Heart right ventricle (tissue), 16 donors: ENCODE measurements at regions not wholly inside any gene's neighbourhood (a gene's known extent, or its start where the extent isn't known, plus 50 kb on each side); places are given as distances from the start of the nearest gene placed in this dataset.
"Not testable (repeated sequence)": the region's sequence is repeated elsewhere in the genome, so short reads cannot be mapped to it uniquely, and the experiment has no call there.

Experiments
- ATAC-seq, 8 donors: fragments of 200-7000 bp; cut with Tn5 transposase; one replicate each; pipeline ENCODE4 v1.9.1; 2020; ENCODE audit warnings: mild to moderate bottlenecking in 8 of 8, moderate library complexity in 8 of 8, moderate number of reproducible peaks in 1 of 8
- DNase-seq, 2 donors: peaks; one replicate each; pipeline ENCODE4 v3.0.0-alpha.2; 2020
- H3K27ac ChIP-seq, 10 donors: fragments of 200-600 bp; sonication (generic) in 2 of 10; one replicate each; pipeline versions ENCODE4 v1.5.0 to v1.8.0; 2020 to 2022; ENCODE audit warnings: mild to moderate bottlenecking in 3 of 10
- H3K27me3 ChIP-seq, 7 donors: fragments of 200-600 bp; one replicate each; pipeline ENCODE4 v1.8.0; 2021 to 2022; ENCODE audit warnings: mild to moderate bottlenecking in 2 of 7
- H3K36me3 ChIP-seq, 9 donors: fragments of 200-600 bp; sonication (generic) in 1 of 9; one replicate each; pipeline versions ENCODE4 v1.5.0 to v1.8.0; 2020 to 2022; ENCODE audit warnings: mild to moderate bottlenecking in 2 of 9
- H3K4me1 ChIP-seq, 9 donors: fragments of 200-600 bp; sonication (generic) in 1 of 9; one replicate each; pipeline versions ENCODE4 v1.5.0 to v1.8.0; 2020 to 2022; ENCODE audit warnings: mild to moderate bottlenecking in 4 of 9
- H3K4me3 ChIP-seq, 10 donors: fragments of 200-600 bp; sonication (generic) in 2 of 10; one replicate each; pipeline versions ENCODE4 v1.5.0 to v1.8.0; 2020 to 2022; ENCODE audit warnings: mild to moderate bottlenecking in 7 of 10, moderate library complexity in 2 of 10
- H3K9me3 ChIP-seq, 11 donors: fragments of 200-600 bp in 10 of 11; sonication (generic) in 2 of 11; one replicate each; pipeline versions ENCODE4 v1.5.0 to v1.8.0; 2013 to 2022; ENCODE audit warnings: mild to moderate bottlenecking in 2 of 11, control low read depth in 1 of 11, moderate library complexity in 1 of 11
- WGBS, 2 donors: extraction: QIAGEN DNeasy Blood & Tissue Kit; methylation state at CpG; one replicate each; pipeline ENCODE4 v1.1.7; 2013; ENCODE audit warnings: inconsistent platforms in 1 of 2; 5-methylcytosine and 5-hydroxymethylcytosine counted together
- intact Hi-C, 10 donors: fragments of 100-400 bp; cut with DNase I; formaldehyde crosslinking; loops; one replicate each; pipeline versions ENCODE4 v1.11.1 to v1.14.2; 2022
- TF ChIP-seq, protein P1 (sequence below), 9 donors: fragments of 200-600 bp; sonication (generic) in 2 of 9; IDR thresholded peaks; one replicate each; pipeline versions ENCODE4 v1.5.0 to v1.8.0; 2021 to 2022; ENCODE audit warnings: antibody characterized with exemption in 9 of 9, mild to moderate bottlenecking in 5 of 9, moderate library complexity in 1 of 9
- donor health status: Arrhythmogenic right ventricular cardiomyopathy.
- donor health status: ischemic (EF 13 %, LVEDD 7.1; RV severe dilation, severe dysfunction).
- donor health status: healthy with polysubstance abuse.
- donor health status: DM: no; HTN: yes; CAD: no.
- donor health status: DM: no; HTN: no; CAD: no.
- donor health status: ischemic (EF 25% LVEDD 6.9; RV normal size, moderate dysfunction).
- donor health status: ischemic (EF 25% LVEDD 5.7; RV mildly dilated, moderate dysfunction).
- donor health status: healthy.
- donor health status: DM: yes; HTN: yes; CAD: no.
- donor health status: Ischemic cardiomyopathy.
- donor health status: ischemic (EF 35%, LVEDD 5.7; RV mildly dilated, moderate dysfunction).
- donor health status: nonischemic (EF 11% LVEDD 7.7; RV severe dilation, severe dysfunction).
- donor health status: DM: yes; HTN: yes; CAD: no.
- donor health status: PGD.
- donor health status: ischemic (EF 29% LVEDD 5.4; RV normal size, mild dysfunction).
- donor health status: nonischemic (EF 23%, LVEDD 6.1; RV moderate dilation, normal function).

DNA sequence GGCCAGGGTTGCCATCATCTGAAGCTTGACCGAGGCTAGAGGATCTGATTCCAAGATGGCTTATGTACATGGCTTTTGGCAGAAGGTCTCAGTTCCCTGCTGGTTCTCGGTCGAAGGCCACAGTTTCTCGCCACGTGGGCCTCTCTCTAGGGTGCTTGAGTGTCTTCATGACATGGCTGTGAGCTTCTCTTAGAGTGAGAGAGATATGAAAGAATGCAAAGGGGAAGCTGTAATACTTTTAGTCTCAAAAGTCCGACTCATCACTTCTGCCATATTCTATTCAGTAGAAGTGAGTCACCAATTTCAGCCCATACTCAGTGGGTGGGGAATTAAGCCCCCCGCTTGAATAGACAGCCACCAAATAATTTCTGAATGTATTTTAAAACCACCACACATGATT is 94.2 kb downstream of the UTRN start:
- Histone ChIP-seq H3K4me3 (no peak overlapping the region), H3K27me3 (no peaks in the 10 kb centered on the region), H3K36me3 (no peaks in the 10 kb centered on the region), H3K4me1 (peaks cover 0 to 77% (median 32%) of the 10 kb centered on the region in 9 donors), H3K27ac (no peak overlapping the region), H3K9me3 (peaks cover 0 to 11% (median 0%) of the 10 kb centered on the region in 11 donors)
- TF ChIP-seq, protein P1, sequence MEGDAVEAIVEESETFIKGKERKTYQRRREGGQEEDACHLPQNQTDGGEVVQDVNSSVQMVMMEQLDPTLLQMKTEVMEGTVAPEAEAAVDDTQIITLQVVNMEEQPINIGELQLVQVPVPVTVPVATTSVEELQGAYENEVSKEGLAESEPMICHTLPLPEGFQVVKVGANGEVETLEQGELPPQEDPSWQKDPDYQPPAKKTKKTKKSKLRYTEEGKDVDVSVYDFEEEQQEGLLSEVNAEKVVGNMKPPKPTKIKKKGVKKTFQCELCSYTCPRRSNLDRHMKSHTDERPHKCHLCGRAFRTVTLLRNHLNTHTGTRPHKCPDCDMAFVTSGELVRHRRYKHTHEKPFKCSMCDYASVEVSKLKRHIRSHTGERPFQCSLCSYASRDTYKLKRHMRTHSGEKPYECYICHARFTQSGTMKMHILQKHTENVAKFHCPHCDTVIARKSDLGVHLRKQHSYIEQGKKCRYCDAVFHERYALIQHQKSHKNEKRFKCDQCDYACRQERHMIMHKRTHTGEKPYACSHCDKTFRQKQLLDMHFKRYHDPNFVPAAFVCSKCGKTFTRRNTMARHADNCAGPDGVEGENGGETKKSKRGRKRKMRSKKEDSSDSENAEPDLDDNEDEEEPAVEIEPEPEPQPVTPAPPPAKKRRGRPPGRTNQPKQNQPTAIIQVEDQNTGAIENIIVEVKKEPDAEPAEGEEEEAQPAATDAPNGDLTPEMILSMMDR (IDR thresholded peaks at IDR 0.05): no peak
- intact Hi-C loops: loop anchor here in 2 of 10 donors (5.0 to 10.0 kb wide), 2 partner anchors 38 to 45 kb away; no protein-coding TSS in a partner anchor
- WGBS, 2 donors: 65 to 87% methylated on average over 7 of the region's 7 CpGs
- ATAC-seq (peak in 2 of 8 donors; percentile 8 to 21), DNase-seq (no peak)

DNA sequence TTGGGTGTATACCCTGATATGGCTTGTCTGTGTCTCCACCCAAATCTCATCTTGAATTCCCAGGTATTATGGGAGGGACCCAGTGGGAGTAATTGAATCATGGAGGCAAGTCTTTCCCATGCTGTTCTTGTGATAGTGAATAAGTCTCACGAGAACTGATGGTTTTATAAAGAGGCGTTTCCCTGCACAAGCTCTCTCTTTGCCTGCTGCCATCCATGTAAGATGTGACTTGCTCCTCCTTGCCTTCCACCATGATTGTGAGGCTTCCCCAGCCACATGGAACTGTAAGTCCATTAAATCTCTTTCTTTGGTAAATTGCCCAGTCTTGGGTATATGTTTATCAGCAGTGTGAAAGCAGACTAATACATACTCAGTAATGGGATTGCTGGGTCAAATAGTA is 96.4 kb downstream of the UTRN start:
- ATAC-seq, DNase-seq, H3K27ac ChIP-seq, H3K27me3 ChIP-seq, H3K36me3 ChIP-seq, H3K4me3 ChIP-seq, intact Hi-C loops: not testable (repeated sequence)
- peaks cover 0 to 11% (median 0%) of the 10 kb centered on the region in 11 donors for H3K9me3 ChIP-seq
- 95 to 97% methylated on average over 2 of the region's 2 CpGs for WGBS, 2 donors
- H3K4me1 ChIP-seq: peaks cover 0 to 78% (median 31%) of the 10 kb centered on the region in 9 donors

DNA sequence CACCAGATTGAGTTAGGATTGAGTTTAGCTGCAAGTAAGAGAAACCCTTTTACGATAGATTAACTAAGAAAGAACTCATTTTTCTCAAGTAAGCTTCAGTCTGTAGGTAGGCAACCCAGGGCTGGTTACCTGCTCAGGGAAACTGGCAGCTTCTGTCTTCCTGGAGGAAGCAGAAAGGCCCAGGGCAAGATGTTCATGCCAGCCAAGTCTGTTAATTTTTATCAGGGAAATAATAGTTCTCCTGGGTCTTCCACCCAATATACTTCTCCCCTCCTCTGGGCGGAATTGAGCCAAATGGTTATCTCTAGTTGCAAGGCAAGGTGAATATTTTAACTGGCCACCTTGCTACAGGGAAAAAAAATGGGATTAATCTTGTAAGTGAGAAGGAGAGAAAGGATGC is 98.2 kb downstream of the UTRN start:
- DNase-seq (no peak), ATAC-seq (no peak)
- Histone ChIP-seq H3K4me1 (peaks cover 0 to 77% (median 22%) of the 10 kb centered on the region in 9 donors), H3K27ac (no peak overlapping the region), H3K4me3 (no peak overlapping the region), H3K36me3 (peaks cover 0 to 6% (median 0%) of the 10 kb centered on the region in 9 donors), H3K27me3 (no peaks in the 10 kb centered on the region), H3K9me3 (peaks cover 0 to 11% (median 0%) of the 10 kb centered on the region in 11 donors)
- TF ChIP-seq, protein P1 (IDR thresholded peaks at IDR 0.05): no peak
- WGBS, 2 donors: 94 to 96% methylated on average over 2 of the region's 2 CpGs
- intact Hi-C loops: no loop called here

DNA sequence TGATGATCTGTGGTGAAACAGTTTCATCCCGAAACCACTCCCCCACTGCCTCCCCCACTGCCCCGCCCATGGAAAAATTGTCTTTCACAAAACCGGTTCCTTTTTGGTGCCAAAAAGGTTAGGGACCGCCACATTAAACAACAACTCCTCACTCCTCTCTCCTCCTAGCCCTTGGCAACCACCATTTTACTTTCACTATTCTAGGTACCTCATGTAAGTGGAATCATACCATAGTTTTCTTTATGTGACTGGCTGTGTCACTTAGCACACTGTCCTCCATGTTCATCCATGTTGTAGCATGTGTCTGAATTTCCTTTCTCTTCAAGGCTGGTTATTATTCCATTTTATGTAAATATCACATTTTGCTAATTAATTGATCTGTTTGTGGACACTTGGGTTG is 99.3 kb downstream of the UTRN start:
- DNase-seq: no peak
- no peak overlapping the region for H3K27ac ChIP-seq
- ATAC-seq: no peak
- 96 to 98% methylated on average over 4 of the region's 4 CpGs for WGBS, 2 donors
- TF ChIP-seq, protein P1 (IDR thresholded peaks at IDR 0.05): no peak
- peaks cover 0 to 6% (median 0%) of the 10 kb centered on the region in 9 donors for H3K36me3 ChIP-seq
- H3K9me3 ChIP-seq: peaks cover 0 to 11% (median 0%) of the 10 kb centered on the region in 11 donors
- H3K4me1 ChIP-seq: peaks cover 0 to 69% (median 17%) of the 10 kb centered on the region in 9 donors
- intact Hi-C loops: no loop called here
- H3K4me3 ChIP-seq: no peak overlapping the region
- H3K27me3 ChIP-seq: no peaks in the 10 kb centered on the region

GRCh38 chr6:144389474-144389873 is 104.3 kb downstream of the UTRN start:
- H3K9me3 ChIP-seq, DNase-seq, H3K4me3 ChIP-seq, H3K27ac ChIP-seq, intact Hi-C loops, ATAC-seq, H3K36me3 ChIP-seq, H3K27me3 ChIP-seq: not testable (repeated sequence)
- WGBS, 2 donors: 97 to 100% methylated on average over 7 of the region's 7 CpGs
- peaks cover 0 to 65% (median 25%) of the 10 kb centered on the region in 9 donors for H3K4me1 ChIP-seq
